ENCODE measurements at regions not wholly inside any gene's neighbourhood (a gene's known extent, or its start where the extent isn't known, plus 50 kb on each side); places are given as distances from the start of the nearest gene placed in this dataset.

GRCh38 chr1:193310564-193310963 is 124.2 kb upstream of the B3GALT2 start (continued):
- TF ChIP-seq ELK1 (IDR thresholded peaks at IDR 0.05; ENCODE audit: low read depth, low read length) = no peak
- TF ChIP-seq RNF2 (IDR thresholded peaks at IDR 0.05; ENCODE audit: borderline replicate concordance, low read depth) = no peak
- TF ChIP-seq MYC (IDR thresholded peaks at IDR 0.05; ENCODE audit: borderline replicate concordance, low read length) = no peak
- TF ChIP-seq EHMT2 (IDR thresholded peaks at IDR 0.05; ENCODE audit: low read depth) = no peak
- no peak for TF ChIP-seq ZSCAN20 (CRISPR knock-in tag; IDR thresholded peaks at IDR 0.05)

DNA sequence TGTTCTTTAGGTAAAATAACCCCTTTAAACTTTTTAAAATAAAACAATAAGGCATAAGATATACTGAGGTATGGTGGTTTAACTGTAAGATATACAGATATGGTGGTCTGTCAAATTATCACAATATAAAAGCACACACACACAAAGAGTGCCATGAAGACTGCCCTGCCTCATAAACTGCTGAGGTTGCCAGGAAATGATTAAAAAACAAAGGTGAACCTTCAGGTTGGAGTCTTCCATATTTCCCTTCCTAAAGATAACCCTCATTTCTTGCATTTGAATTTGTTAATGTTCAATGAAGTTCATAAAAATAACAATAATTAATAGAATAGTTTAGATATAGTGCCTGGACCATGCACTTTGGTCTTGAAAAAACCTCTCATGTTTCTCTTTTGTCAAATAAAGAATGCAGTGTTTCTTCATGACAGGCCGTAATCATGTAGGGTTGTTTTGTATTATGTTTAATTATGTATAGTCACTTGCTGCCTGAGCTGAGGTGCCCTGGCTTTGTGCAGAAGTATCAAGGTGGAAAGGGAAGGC is 123.6 kb upstream of the B3GALT2 start:
- Histone ChIP-seq H3K27ac (no peak overlapping the region), H3K4me2 (no peak overlapping the region), H3K9me3 (no peaks in the 10 kb centered on the region), H3K4me1 (no peaks in the 10 kb centered on the region), H3K4me3 (no peak overlapping the region)
- CTCF ChIA-PET = interaction anchor here (0.7 to 1.3 kb wide), 2 partner anchors 17 to 1053 kb away, joined by 3 to 4 read pairs; no protein-coding TSS in a partner anchor
- FAIRE-seq (no peak), ATAC-seq (no peak), DNase-seq (ENCODE audit: low read depth in 1 of 2, low spot score in 1 of 2) (no peak)
- POLR2A ChIA-PET = no interaction called here
- WGBS (ENCODE audit: missing lambda C conversion rate) = 93% methylated on average over 1 of the region's 1 CpG
- TF ChIP-seq FOXS1 (CRISPR knock-in tag; IDR thresholded peaks at IDR 0.05) (no peak), MAZ (IDR thresholded peaks at IDR 0.05; ENCODE audit: borderline replicate concordance, low read depth, low read length) (no peak), GATA3 (IDR thresholded peaks at IDR 0.05; ENCODE audit: borderline replicate concordance) (no peak), TP53 (CRISPR knock-in tag; IDR thresholded peaks at IDR 0.05) (no peak)

DNA sequence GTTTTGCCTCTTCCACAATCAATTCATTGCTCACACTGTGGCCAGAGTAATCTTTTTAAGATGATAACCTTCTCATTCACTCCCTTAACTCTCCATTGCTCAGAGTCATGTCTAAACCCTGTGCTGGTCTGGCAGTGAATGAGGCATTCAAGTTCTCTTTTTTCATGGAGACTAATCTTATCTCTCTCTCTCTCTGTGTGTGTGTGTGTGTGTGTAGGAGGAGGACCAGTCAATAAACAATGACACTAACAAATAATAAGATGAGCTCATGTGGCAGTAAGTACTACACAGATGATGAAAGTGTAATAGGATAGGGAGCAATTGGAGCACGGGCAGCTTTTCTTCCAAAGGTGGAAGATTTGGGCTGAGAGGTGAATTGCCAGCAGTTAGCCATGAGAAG is 122.0 kb upstream of the B3GALT2 start:
- ChIA-PET POLR2A (no interaction called here), CTCF (no interaction called here)
- WGBS (ENCODE audit: missing lambda C conversion rate) = 17% methylated on average over 1 of the region's 1 CpG
- no peaks in the 10 kb centered on the region for H3K4me1 ChIP-seq
- no peak overlapping the region for H3K27ac ChIP-seq
- FAIRE-seq (no peak), DNase-seq (ENCODE audit: low read depth in 1 of 2, low spot score in 1 of 2) (no peak), ATAC-seq (no peak; a peak in 1 of 6 replicates)
- TF ChIP-seq MAX (IDR thresholded peaks at IDR 0.05) = no peak
- no peak for TF ChIP-seq BHLHE40 (IDR thresholded peaks at IDR 0.05; ENCODE audit: low read depth, low read length)
- no peak for TF ChIP-seq JUNB (IDR thresholded peaks at IDR 0.05)
- TF ChIP-seq CEBPB (IDR thresholded peaks at IDR 0.05) = no peak
- no peak for TF ChIP-seq RARB (CRISPR knock-in tag; IDR thresholded peaks at IDR 0.05)
- TF ChIP-seq CHD4 (IDR thresholded peaks at IDR 0.05; ENCODE audit: borderline replicate concordance) = no peak
- no peak for TF ChIP-seq FOXS1 (CRISPR knock-in tag; IDR thresholded peaks at IDR 0.05)
- no peak for TF ChIP-seq EHMT2 (IDR thresholded peaks at IDR 0.05; ENCODE audit: low read depth)
- TF ChIP-seq ESRRA (IDR thresholded peaks at IDR 0.05; ENCODE audit: borderline replicate concordance, low read length) = no peak
- TF ChIP-seq POLR2A (IDR thresholded peaks at IDR 0.05; ENCODE audit: low read length) = no peak
- TF ChIP-seq SMC3 (IDR thresholded peaks at IDR 0.05) = no peak
- TF ChIP-seq JUN (IDR thresholded peaks at IDR 0.05) = no peak
- H3K4me2 ChIP-seq = no peak overlapping the region
- H3K9me3 ChIP-seq = no peaks in the 10 kb centered on the region
- no peak overlapping the region for H3K4me3 ChIP-seq

DNA sequence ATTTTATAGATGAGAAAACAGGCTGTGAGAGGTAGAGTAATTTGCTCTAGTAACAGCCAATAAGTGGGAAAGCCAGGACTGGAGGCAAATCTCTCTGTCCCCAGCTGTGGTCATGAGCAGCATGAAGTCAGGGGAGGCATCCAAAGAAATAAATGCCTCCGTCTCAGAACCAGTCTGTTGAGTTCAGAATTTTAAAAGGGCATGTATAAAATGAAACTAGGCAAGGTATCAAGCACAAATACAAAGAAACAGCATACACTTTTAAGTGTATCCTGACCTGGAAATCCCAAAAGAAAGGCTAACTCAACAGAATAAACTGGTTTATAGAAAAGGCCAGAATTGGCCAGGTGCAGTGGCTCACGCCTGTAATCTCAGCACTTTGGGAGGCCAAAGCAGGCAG is 120.0 kb upstream of the B3GALT2 start:
- no peaks in the 10 kb centered on the region for H3K9me3 ChIP-seq
- FAIRE-seq (no peak), DNase-seq (ENCODE audit: low read depth in 1 of 2, low spot score in 1 of 2) (no peak), ATAC-seq (no peak)
- H3K27ac ChIP-seq = no peak overlapping the region
- H3K4me1 ChIP-seq = no peaks in the 10 kb centered on the region
- ChIA-PET CTCF (interaction anchor here (1.4 kb wide), 1 partner anchor 15 kb away, joined by 3 read pairs; no protein-coding TSS in a partner anchor), POLR2A (no interaction called here)
- WGBS (ENCODE audit: missing lambda C conversion rate) = 65% methylated on average over 2 of the region's 2 CpGs
- H3K4me3 ChIP-seq = no peak overlapping the region
- TF ChIP-seq KDM1A (IDR thresholded peaks at IDR 0.05; ENCODE audit: low read depth) = no peak
- TF ChIP-seq, protein P1, sequence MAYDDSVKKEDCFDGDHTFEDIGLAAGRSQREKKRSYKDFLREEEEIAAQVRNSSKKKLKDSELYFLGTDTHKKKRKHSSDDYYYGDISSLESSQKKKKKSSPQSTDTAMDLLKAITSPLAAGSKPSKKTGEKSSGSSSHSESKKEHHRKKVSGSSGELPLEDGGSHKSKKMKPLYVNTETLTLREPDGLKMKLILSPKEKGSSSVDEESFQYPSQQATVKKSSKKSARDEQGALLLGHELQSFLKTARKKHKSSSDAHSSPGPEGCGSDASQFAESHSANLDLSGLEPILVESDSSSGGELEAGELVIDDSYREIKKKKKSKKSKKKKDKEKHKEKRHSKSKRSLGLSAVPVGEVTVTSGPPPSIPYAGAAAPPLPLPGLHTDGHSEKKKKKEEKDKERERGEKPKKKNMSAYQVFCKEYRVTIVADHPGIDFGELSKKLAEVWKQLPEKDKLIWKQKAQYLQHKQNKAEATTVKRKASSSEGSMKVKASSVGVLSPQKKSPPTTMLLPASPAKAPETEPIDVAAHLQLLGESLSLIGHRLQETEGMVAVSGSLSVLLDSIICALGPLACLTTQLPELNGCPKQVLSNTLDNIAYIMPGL (CRISPR knock-in tag; IDR thresholded peaks at IDR 0.05; ENCODE audit: borderline replicate concordance) = no peak
- no peak overlapping the region for H3K4me2 ChIP-seq

Small RNA genes lying in the stretch of these regions (small RNA-seq; reads per million reads assigned to genes)
- gene RNU6-983P = 0 reads per million in 6 experiments

Measured in A549 (cell line).